Thoracic aorta (tissue), 2 donors: ENCODE measurements at regions not wholly inside any gene's neighbourhood (a gene's known extent, or its start where the extent isn't known, plus 50 kb on each side); places are given as distances from the start of the nearest gene placed in this dataset.
"Not testable (repeated sequence)": the region's sequence is repeated elsewhere in the genome, so short reads cannot be mapped to it uniquely, and the experiment has no call there.

Source experiments
- ATAC-seq: fragments of 150-250 bp; one replicate; pipeline ENCODE4 v1.8.0; 2017; ENCODE audit warnings: low read depth; ENCODE audit not compliant: insufficient number of reproducible peaks, low FRiP score
- DNase-seq: peaks from one replicate; pipeline ENCODE4 v3.0.0-alpha.2; 2020; ENCODE audit warnings: low spot score
- H3K27ac ChIP-seq, 2 donors: fragments of 200-600 bp; sonication (generic); 1 replicate in 1 of 2; 2 replicates in 1 of 2; pipeline ENCODE4 v1.5.1; 2016; ENCODE audit warnings: mild to moderate bottlenecking in 2 of 2, moderate library complexity in 2 of 2
- H3K27me3 ChIP-seq: fragments of 200-600 bp; sonication (generic); replicated peaks from 2 replicates; pipeline ENCODE4 v1.6.0; 2016; ENCODE audit warnings: mild to moderate bottlenecking; ENCODE audit not compliant: insufficient read depth
- H3K36me3 ChIP-seq: fragments of 200-600 bp; sonication (generic); one replicate; pipeline ENCODE4 v1.5.1; 2016
- H3K4me1 ChIP-seq, 2 donors: fragments of 200-600 bp; sonication (generic); 1 replicate in 1 of 2; 2 replicates in 1 of 2; pipeline versions ENCODE4 v1.5.1 to v1.6.0; 2016; ENCODE audit warnings: low read depth in 2 of 2, mild to moderate bottlenecking in 1 of 2; ENCODE audit not compliant: control insufficient read depth in 1 of 2
- H3K4me3 ChIP-seq: fragments of 200-600 bp; sonication (generic); 2 replicates; pipeline ENCODE4 v1.5.1; 2016; ENCODE audit warnings: mild to moderate bottlenecking
- H3K9me3 ChIP-seq: fragments of 200-600 bp; sonication (generic); 2 replicates; pipeline ENCODE4 v1.5.1; 2016
- TF ChIP-seq, protein P1 (sequence below): fragments of 200-600 bp; sonication (generic); IDR thresholded peaks from one replicate; pipeline ENCODE4 v1.5.1; 2019; ENCODE audit warnings: antibody characterized with exemption

- Histone ChIP-seq H3K4me1 (no peaks in the 10 kb centered on the region), H3K4me3 (no peak overlapping the region), H3K9me3 (no peaks in the 10 kb centered on the region), H3K27ac (no peak overlapping the region), H3K36me3 (no peaks in the 10 kb centered on the region), H3K27me3 (no peaks in the 10 kb centered on the region)
- DNase-seq (no peak), ATAC-seq (no peak)
- TF ChIP-seq, protein P1, sequence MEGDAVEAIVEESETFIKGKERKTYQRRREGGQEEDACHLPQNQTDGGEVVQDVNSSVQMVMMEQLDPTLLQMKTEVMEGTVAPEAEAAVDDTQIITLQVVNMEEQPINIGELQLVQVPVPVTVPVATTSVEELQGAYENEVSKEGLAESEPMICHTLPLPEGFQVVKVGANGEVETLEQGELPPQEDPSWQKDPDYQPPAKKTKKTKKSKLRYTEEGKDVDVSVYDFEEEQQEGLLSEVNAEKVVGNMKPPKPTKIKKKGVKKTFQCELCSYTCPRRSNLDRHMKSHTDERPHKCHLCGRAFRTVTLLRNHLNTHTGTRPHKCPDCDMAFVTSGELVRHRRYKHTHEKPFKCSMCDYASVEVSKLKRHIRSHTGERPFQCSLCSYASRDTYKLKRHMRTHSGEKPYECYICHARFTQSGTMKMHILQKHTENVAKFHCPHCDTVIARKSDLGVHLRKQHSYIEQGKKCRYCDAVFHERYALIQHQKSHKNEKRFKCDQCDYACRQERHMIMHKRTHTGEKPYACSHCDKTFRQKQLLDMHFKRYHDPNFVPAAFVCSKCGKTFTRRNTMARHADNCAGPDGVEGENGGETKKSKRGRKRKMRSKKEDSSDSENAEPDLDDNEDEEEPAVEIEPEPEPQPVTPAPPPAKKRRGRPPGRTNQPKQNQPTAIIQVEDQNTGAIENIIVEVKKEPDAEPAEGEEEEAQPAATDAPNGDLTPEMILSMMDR, result peak; percentile 36
Measured at GRCh38 chr10:58064714-58065528, 202.8 kb downstream of the IPMK start.

DNA sequence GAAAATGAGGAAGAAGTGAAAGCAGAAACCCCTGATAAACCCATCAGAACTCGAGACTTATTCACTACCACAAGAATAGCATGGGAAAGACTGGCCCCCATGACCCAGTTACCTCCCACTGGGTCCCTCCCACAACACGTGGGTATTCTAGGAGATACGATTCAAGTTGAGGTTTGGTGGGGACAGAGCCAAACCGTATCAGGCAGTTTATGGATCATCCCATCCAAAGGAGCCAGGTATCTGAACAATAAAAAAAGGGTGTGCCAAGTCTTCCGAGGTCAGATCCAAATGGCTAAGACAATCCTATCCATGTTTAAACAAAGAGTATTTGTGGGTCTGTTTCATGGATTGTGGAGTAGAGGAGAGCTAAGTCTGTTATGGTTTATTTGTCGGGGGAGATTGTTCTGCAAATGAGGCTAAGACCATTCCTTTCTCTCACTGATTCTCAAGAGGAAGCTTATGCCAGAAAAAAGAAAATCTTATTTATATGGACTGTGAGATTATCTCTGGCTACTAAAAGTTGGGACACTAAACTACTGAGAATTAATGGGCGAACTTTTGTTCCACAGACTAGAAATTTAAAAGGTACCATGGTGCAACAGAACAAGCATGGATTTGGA, 203.7 kb downstream of the IPMK start:
- no peaks in the 10 kb centered on the region for H3K36me3 ChIP-seq
- no peaks in the 10 kb centered on the region for H3K4me1 ChIP-seq
- no peaks in the 10 kb centered on the region for H3K9me3 ChIP-seq
- H3K27ac ChIP-seq, result no peak overlapping the region
- TF ChIP-seq, protein P1, result no peak
- H3K4me3 ChIP-seq, result no peak overlapping the region
- H3K27me3 ChIP-seq, result no peaks in the 10 kb centered on the region
- DNase-seq, result no peak
- no peak for ATAC-seq

DNA sequence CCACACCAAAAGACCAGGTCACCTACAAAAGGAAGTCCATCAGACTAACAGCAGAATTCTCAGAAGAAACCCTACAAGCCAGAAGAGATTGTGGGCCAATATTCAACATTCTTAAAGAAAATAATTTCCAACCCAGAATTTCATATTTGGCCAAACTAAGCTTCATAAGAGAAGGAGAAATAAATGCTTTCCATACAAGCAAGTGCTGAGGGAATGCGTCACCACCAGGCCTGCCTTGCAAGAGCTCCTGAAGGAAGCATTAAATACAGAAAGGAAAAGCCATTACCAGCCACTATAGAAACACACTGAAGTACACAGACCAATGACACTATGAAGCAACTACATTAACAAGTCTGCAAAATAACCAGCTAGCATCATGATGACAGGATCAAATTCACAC, 209.0 kb downstream of the IPMK start:
- not testable (repeated sequence) for ATAC-seq, H3K4me1 ChIP-seq, DNase-seq, H3K27ac ChIP-seq, H3K4me3 ChIP-seq, H3K27me3 ChIP-seq, H3K36me3 ChIP-seq, H3K9me3 ChIP-seq

GRCh38 chr10:58054881-58055280, 212.8 kb downstream of the IPMK start:
- Histone ChIP-seq H3K9me3 (no peaks in the 10 kb centered on the region), H3K27me3 (no peaks in the 10 kb centered on the region), H3K36me3 (no peaks in the 10 kb centered on the region), H3K4me3 (no peak overlapping the region), H3K4me1 (no peaks in the 10 kb centered on the region), H3K27ac (no peak overlapping the region)
- no peak for ATAC-seq
- TF ChIP-seq, protein P1, result no peak
- no peak for DNase-seq

DNA sequence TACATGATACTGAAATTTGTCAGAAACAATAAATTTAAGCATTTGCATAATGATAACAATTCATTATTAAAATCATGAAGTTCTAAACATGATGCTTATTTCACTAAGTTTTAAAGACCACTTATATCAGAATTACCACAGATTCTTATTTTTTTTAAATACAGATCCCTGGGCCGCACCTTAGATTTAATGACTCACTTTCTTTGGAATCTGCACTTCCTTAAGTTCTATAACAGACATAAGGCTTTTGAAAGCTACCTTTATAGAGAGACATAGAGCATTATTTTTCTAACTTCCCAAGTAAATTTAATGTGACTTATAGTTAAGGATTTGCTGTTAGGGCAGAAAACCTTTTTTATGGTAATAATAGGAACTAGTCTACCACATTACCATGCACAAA, 214.9 kb downstream of the IPMK start:
- no peak for DNase-seq
- H3K36me3 ChIP-seq, result no peaks in the 10 kb centered on the region
- no peaks in the 10 kb centered on the region for H3K9me3 ChIP-seq
- H3K4me3 ChIP-seq, result no peak overlapping the region
- ATAC-seq, result no peak
- no peaks in the 10 kb centered on the region for H3K27me3 ChIP-seq
- TF ChIP-seq, protein P1, result no peak
- H3K4me1 ChIP-seq, result no peaks in the 10 kb centered on the region
- no peak overlapping the region for H3K27ac ChIP-seq
